GM12892 (cell line): ENCODE measurements at regions not wholly inside any gene's neighbourhood (a gene's known extent, or its start where the extent isn't known, plus 50 kb on each side); places are given as distances from the start of the nearest gene placed in this dataset.

Source experiments
- POLR2A ChIP-seq: IDR thresholded peaks from 2 replicates; pipeline ENCODE4 v1.6.1; 2011; ENCODE audit warnings: low read depth, low read length, control low read depth
- POLR2AphosphoS5 ChIP-seq: IDR thresholded peaks from 2 replicates; pipeline ENCODE4 v1.6.1; 2011; ENCODE audit warnings: low read depth, low read length, control low read depth
- TAF1 ChIP-seq: IDR thresholded peaks from 2 replicates; pipeline ENCODE4 v1.6.1; 2011; ENCODE audit warnings: low read depth, mild to moderate bottlenecking, control low read depth, low read length, borderline replicate concordance

DNA sequence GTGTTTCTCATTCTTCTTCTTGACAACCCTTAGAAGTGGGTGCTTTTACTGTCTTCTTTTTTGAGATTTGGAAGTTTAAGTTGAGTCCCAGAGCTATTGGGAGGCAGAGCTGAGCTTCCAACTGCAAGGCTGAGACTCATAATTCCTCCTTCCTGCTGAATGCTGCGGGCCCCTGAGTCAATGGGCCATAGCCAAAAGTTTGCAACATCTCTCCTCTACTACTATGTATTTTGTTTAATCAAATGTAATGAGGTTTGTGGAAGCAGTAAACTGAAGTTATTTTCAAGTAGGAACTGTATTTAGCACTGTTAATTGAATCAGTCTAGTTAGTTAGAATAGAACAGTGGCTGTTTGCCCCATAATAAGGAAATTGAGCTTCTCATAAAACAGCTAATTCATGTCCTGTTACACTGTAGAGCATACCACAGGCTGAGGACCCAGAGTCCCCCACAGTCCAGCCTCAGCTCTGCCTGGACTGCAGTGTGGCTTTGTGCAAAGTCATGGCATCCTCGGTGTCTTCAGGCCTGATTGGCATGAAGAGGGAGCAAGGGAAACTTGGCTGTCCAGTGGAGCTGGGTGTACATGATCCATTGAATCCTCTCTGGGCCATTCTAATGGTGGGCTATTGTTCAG is 631.7 kb downstream of the VRK1 start:
- TF ChIP-seq POLR2AphosphoS5 (no peak), TAF1 (no peak), POLR2A (no peak)
